ENCODE measurements at regions not wholly inside any gene's neighbourhood (a gene's known extent, or its start where the extent isn't known, plus 50 kb on each side); places are given as distances from the start of the nearest gene placed in this dataset.

GRCh38 chr14:104291123-104292000 is 153.0 kb downstream of the KIF26A start:
- no peak for DNase-seq
- Histone ChIP-seq H3K27ac (ENCODE audit: low read length) (no peak overlapping the region), H3K9me3 (replicated peaks; ENCODE audit: control insufficient read depth, low read depth, low read length) (no peaks in the 10 kb centered on the region), H3K36me3 (ENCODE audit: control insufficient read depth, insufficient read depth, low read length) (no peaks in the 10 kb centered on the region), H3K27me3 (ENCODE audit: control insufficient read depth, insufficient read depth, low read length) (peaks cover 10% of the 10 kb centered on the region), H3K4me1 (ENCODE audit: control insufficient read depth, insufficient read depth, low read length) (peaks cover 18% of the 10 kb centered on the region), H3K4me3 (ENCODE audit: low read length) (no peak overlapping the region)
- WGBS (ENCODE audit: insufficient coverage): 28% methylated on average over 21 of the region's 25 CpGs

- no peaks in the 10 kb centered on the region for H3K9me3 ChIP-seq (replicated peaks; ENCODE audit: control insufficient read depth, low read depth, low read length)
- WGBS (ENCODE audit: insufficient coverage): 49% methylated on average over 17 of the region's 28 CpGs
- H3K27me3 ChIP-seq (ENCODE audit: control insufficient read depth, insufficient read depth, low read length): peaks cover 11% of the 10 kb centered on the region
- H3K36me3 ChIP-seq (ENCODE audit: control insufficient read depth, insufficient read depth, low read length): no peaks in the 10 kb centered on the region
- no peak overlapping the region for H3K27ac ChIP-seq (ENCODE audit: low read length)
- peaks cover 26% of the 10 kb centered on the region for H3K4me1 ChIP-seq (ENCODE audit: control insufficient read depth, insufficient read depth, low read length)
- no peak overlapping the region for H3K4me3 ChIP-seq (ENCODE audit: low read length)
- no peak for DNase-seq
Observed at GRCh38 chr14:104292084-104292970, 153.9 kb downstream of the KIF26A start.

- Histone ChIP-seq H3K4me1 (ENCODE audit: control insufficient read depth, insufficient read depth, low read length) (peaks cover 26% of the 10 kb centered on the region), H3K9me3 (replicated peaks; ENCODE audit: control insufficient read depth, low read depth, low read length) (no peaks in the 10 kb centered on the region), H3K27me3 (ENCODE audit: control insufficient read depth, insufficient read depth, low read length) (peaks cover 11% of the 10 kb centered on the region), H3K4me3 (ENCODE audit: low read length) (no peak overlapping the region), H3K27ac (ENCODE audit: low read length) (no peak overlapping the region), H3K36me3 (ENCODE audit: control insufficient read depth, insufficient read depth, low read length) (no peaks in the 10 kb centered on the region)
- 27% methylated on average over 9 of the region's 15 CpGs for WGBS (ENCODE audit: insufficient coverage)
- no peak for DNase-seq
Observed at GRCh38 chr14:104293231-104293841, 154.9 kb downstream of the KIF26A start.

- peaks cover 11% of the 10 kb centered on the region for H3K27me3 ChIP-seq (ENCODE audit: control insufficient read depth, insufficient read depth, low read length)
- no peaks in the 10 kb centered on the region for H3K9me3 ChIP-seq (replicated peaks; ENCODE audit: control insufficient read depth, low read depth, low read length)
- WGBS (ENCODE audit: insufficient coverage): 36% methylated on average over 12 of the region's 18 CpGs
- H3K4me3 ChIP-seq (ENCODE audit: low read length): no peak overlapping the region
- no peak for DNase-seq
- H3K27ac ChIP-seq (ENCODE audit: low read length): no peak overlapping the region
- no peaks in the 10 kb centered on the region for H3K36me3 ChIP-seq (ENCODE audit: control insufficient read depth, insufficient read depth, low read length)
- H3K4me1 ChIP-seq (ENCODE audit: control insufficient read depth, insufficient read depth, low read length): peaks cover 26% of the 10 kb centered on the region
Observed at GRCh38 chr14:104293851-104294627, 155.7 kb downstream of the KIF26A start.

GRCh38 chr14:104294628-104294982 is 156.2 kb downstream of the KIF26A start:
- no peaks in the 10 kb centered on the region for H3K36me3 ChIP-seq (ENCODE audit: control insufficient read depth, insufficient read depth, low read length)
- WGBS (ENCODE audit: insufficient coverage): 30% methylated on average over 7 of the region's 11 CpGs
- H3K27ac ChIP-seq (ENCODE audit: low read length): no peak overlapping the region
- no peaks in the 10 kb centered on the region for H3K9me3 ChIP-seq (replicated peaks; ENCODE audit: control insufficient read depth, low read depth, low read length)
- peaks cover 11% of the 10 kb centered on the region for H3K27me3 ChIP-seq (ENCODE audit: control insufficient read depth, insufficient read depth, low read length)
- peaks cover 26% of the 10 kb centered on the region for H3K4me1 ChIP-seq (ENCODE audit: control insufficient read depth, insufficient read depth, low read length)
- no peak overlapping the region for H3K4me3 ChIP-seq (ENCODE audit: low read length)
- no peak for DNase-seq

GRCh38 chr14:104294983-104295680 is 156.7 kb downstream of the KIF26A start:
- Histone ChIP-seq H3K4me3 (ENCODE audit: low read length) (no peak overlapping the region), H3K4me1 (ENCODE audit: control insufficient read depth, insufficient read depth, low read length) (peaks cover 26% of the 10 kb centered on the region), H3K36me3 (ENCODE audit: control insufficient read depth, insufficient read depth, low read length) (no peaks in the 10 kb centered on the region), H3K27me3 (ENCODE audit: control insufficient read depth, insufficient read depth, low read length) (peaks cover 11% of the 10 kb centered on the region), H3K9me3 (replicated peaks; ENCODE audit: control insufficient read depth, low read depth, low read length) (no peaks in the 10 kb centered on the region), H3K27ac (ENCODE audit: low read length) (no peak overlapping the region)
- no peak for DNase-seq
- WGBS (ENCODE audit: insufficient coverage): 46% methylated on average over 21 of the region's 25 CpGs

- 72% methylated on average over 18 of the region's 24 CpGs for WGBS (ENCODE audit: insufficient coverage)
Observed at GRCh38 chr14:104295681-104296387, 157.4 kb downstream of the KIF26A start.

GRCh38 chr14:104296388-104297312 is 158.3 kb downstream of the KIF26A start:
- peaks cover 9% of the 10 kb centered on the region for H3K27me3 ChIP-seq (ENCODE audit: control insufficient read depth, insufficient read depth, low read length)
- no peaks in the 10 kb centered on the region for H3K9me3 ChIP-seq (replicated peaks; ENCODE audit: control insufficient read depth, low read depth, low read length)
- no peak overlapping the region for H3K4me3 ChIP-seq (ENCODE audit: low read length)
- no peaks in the 10 kb centered on the region for H3K36me3 ChIP-seq (ENCODE audit: control insufficient read depth, insufficient read depth, low read length)
- peaks cover 28% of the 10 kb centered on the region for H3K4me1 ChIP-seq (ENCODE audit: control insufficient read depth, insufficient read depth, low read length)
- no peak overlapping the region for H3K27ac ChIP-seq (ENCODE audit: low read length)
- WGBS (ENCODE audit: insufficient coverage): 67% methylated on average over 23 of the region's 26 CpGs
- no peak for DNase-seq

More at GRCh38 chr14:104295681-104296387, 157.4 kb downstream of the KIF26A start:
- no peak overlapping the region for H3K4me3 ChIP-seq (ENCODE audit: low read length)
- no peak for DNase-seq
- peaks cover 28% of the 10 kb centered on the region for H3K4me1 ChIP-seq (ENCODE audit: control insufficient read depth, insufficient read depth, low read length)
- no peaks in the 10 kb centered on the region for H3K9me3 ChIP-seq (replicated peaks; ENCODE audit: control insufficient read depth, low read depth, low read length)
- peaks cover 9% of the 10 kb centered on the region for H3K27me3 ChIP-seq (ENCODE audit: control insufficient read depth, insufficient read depth, low read length)
- no peaks in the 10 kb centered on the region for H3K36me3 ChIP-seq (ENCODE audit: control insufficient read depth, insufficient read depth, low read length)
- no peak overlapping the region for H3K27ac ChIP-seq (ENCODE audit: low read length)

Data from muscle of leg (tissue), 3 donors.